Astrocyte (in vitro differentiated cells and primary cell): ENCODE measurements at regions not wholly inside any gene's neighbourhood (a gene's known extent, or its start where the extent isn't known, plus 50 kb on each side); places are given as distances from the start of the nearest gene placed in this dataset.

ENCODE experiments used
- DNase-seq: peaks from one replicate; pipeline ENCODE4 v3.0.0-alpha.2; 2010; ENCODE audit warnings: low read depth
- FAIRE-seq: peaks from 2 replicates; lab custom pipeline; 2011; peaks lifted over from hg19 to GRCh38; lab: Jason Lieb, UNC
- H2AFZ ChIP-seq: 2 replicates; pipeline ENCODE4 v1.6.0; 2012; ENCODE audit warnings: low read depth, low read length, inconsistent platforms
- H3K27ac ChIP-seq: 2 replicates; pipeline ENCODE4 v1.5.1; 2011; ENCODE audit warnings: low read depth, low read length, inconsistent platforms
- H3K27me3 ChIP-seq: 2 replicates; pipeline ENCODE4 v1.6.0; 2011; ENCODE audit warnings: low read length, inconsistent platforms; ENCODE audit not compliant: insufficient read depth
- H3K36me3 ChIP-seq: 2 replicates; pipeline ENCODE4 v1.5.1; 2011; ENCODE audit warnings: low read length, inconsistent platforms; ENCODE audit not compliant: insufficient read depth
- H3K4me1 ChIP-seq: 2 replicates; pipeline ENCODE4 v1.5.1; 2011; ENCODE audit warnings: low read length, inconsistent platforms; ENCODE audit not compliant: insufficient read depth
- H3K4me2 ChIP-seq: 2 replicates; pipeline ENCODE4 v1.6.0; 2012; ENCODE audit warnings: low read length, inconsistent platforms
- H3K4me3 ChIP-seq: 2 replicates; pipeline ENCODE4 v1.5.1; 2011; ENCODE audit warnings: low read depth, mild to moderate bottlenecking, low read length, inconsistent platforms; ENCODE audit not compliant: insufficient read depth
- H3K79me2 ChIP-seq: 2 replicates; pipeline ENCODE4 v1.6.0; 2012; ENCODE audit warnings: mild to moderate bottlenecking, low read length, inconsistent platforms; ENCODE audit not compliant: insufficient read depth
- H3K9ac ChIP-seq: 2 replicates; pipeline ENCODE4 v1.6.0; 2012; ENCODE audit warnings: mild to moderate bottlenecking, low read length, inconsistent platforms
- H3K9me3 ChIP-seq: 2 replicates; pipeline ENCODE4 v1.5.1; 2012; ENCODE audit warnings: low read depth, mild to moderate bottlenecking, low read length, inconsistent platforms; ENCODE audit not compliant: insufficient read depth
- H4K20me1 ChIP-seq: 2 replicates; pipeline ENCODE4 v1.6.0; 2012; ENCODE audit warnings: low read length, inconsistent platforms; ENCODE audit not compliant: insufficient read depth
- H3K27ac Mint-ChIP-seq: one replicate; pipeline ENCODE4 v1.8.0; 2021; ENCODE audit warnings: mild to moderate bottlenecking, mixed read lengths; ENCODE audit not compliant: unreplicated experiment
- H3K27me3 Mint-ChIP-seq: one replicate; pipeline ENCODE4 v1.8.0; 2021; ENCODE audit warnings: low read depth, mixed read lengths; ENCODE audit not compliant: unreplicated experiment
- H3K36me3 Mint-ChIP-seq: one replicate; pipeline ENCODE4 v1.8.0; 2021; ENCODE audit warnings: low read depth, mixed read lengths; ENCODE audit not compliant: unreplicated experiment
- H3K4me1 Mint-ChIP-seq: one replicate; pipeline ENCODE4 v1.8.0; 2021; ENCODE audit warnings: low read depth, mixed read lengths; ENCODE audit not compliant: unreplicated experiment
- H3K4me3 Mint-ChIP-seq: one replicate; pipeline ENCODE4 v1.8.0; 2021; ENCODE audit warnings: mild to moderate bottlenecking, moderate library complexity, mixed read lengths; ENCODE audit not compliant: unreplicated experiment
- H3K9me3 Mint-ChIP-seq: one replicate; pipeline ENCODE4 v1.8.0; 2021; ENCODE audit warnings: mild to moderate bottlenecking, mixed read lengths; ENCODE audit not compliant: unreplicated experiment
- CTCF ChIP-seq: IDR thresholded peaks from 2 replicates; pipeline ENCODE4 v1.5.1; 2011; ENCODE audit warnings: low read depth, mild to moderate bottlenecking, inconsistent platforms, low read length, moderate library complexity; ENCODE audit not compliant: insufficient read depth
- EZH2 ChIP-seq: IDR thresholded peaks from 2 replicates; pipeline ENCODE4 v1.6.1; 2012; ENCODE audit warnings: mild to moderate bottlenecking, low read length, inconsistent platforms; ENCODE audit not compliant: insufficient read depth

GRCh38 chr10:29776246-29776645, 141.5 kb upstream of the SVIL start:
- DNase-seq, result no peak
- Histone ChIP-seq H3K36me3 (no peaks in the 10 kb centered on the region), H3K4me2 (no peak overlapping the region), H3K4me3 (no peak overlapping the region), H3K79me2 (no peaks in the 10 kb centered on the region), H3K27ac (no peak overlapping the region), H4K20me1 (no peaks in the 10 kb centered on the region), H3K9ac (no peak overlapping the region), H2AFZ (no peak overlapping the region), H3K4me1 (no peaks in the 10 kb centered on the region), H3K27me3 (no peaks in the 10 kb centered on the region), H3K9me3 (no peaks in the 10 kb centered on the region)
- Mint-ChIP-seq H3K4me3 (no peak overlapping the region), H3K4me1 (no peaks in the 10 kb centered on the region), H3K36me3 (no peaks in the 10 kb centered on the region), H3K9me3 (no peaks in the 10 kb centered on the region), H3K27me3 (no peaks in the 10 kb centered on the region), H3K27ac (no peak overlapping the region)
- no peak for TF ChIP-seq EZH2
- TF ChIP-seq CTCF, result no peak
- no peak for FAIRE-seq

DNA sequence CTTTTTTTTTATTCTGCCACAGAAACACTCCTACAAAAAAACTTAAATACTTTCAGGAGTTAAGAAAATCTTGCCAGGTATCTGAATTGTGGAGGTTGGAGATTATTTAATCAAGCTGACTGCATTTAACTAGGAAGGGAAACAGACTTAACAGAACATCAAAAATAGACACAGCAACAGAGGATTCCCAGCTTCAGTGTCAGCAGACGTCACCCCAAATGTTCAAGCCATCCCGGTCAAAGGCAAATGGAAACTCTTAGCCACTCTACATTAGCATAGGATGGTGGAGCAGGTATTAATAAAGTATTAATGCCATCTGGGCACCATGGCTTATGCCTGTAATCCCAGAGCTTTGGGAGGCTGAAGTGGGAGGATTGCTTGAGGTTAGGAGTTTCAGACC, 139.7 kb upstream of the SVIL start:
- H3K4me3 ChIP-seq, result no peak overlapping the region
- Mint-ChIP-seq H3K4me3 (no peak overlapping the region), H3K36me3 (peaks cover 1% of the 10 kb centered on the region), H3K9me3 (peaks cover 4% of the 10 kb centered on the region), H3K27ac (no peak overlapping the region), H3K4me1 (no peaks in the 10 kb centered on the region), H3K27me3 (peaks cover 10% of the 10 kb centered on the region)
- FAIRE-seq, result no peak
- no peak for DNase-seq
- H3K9ac ChIP-seq, result no peak overlapping the region
- no peak overlapping the region for H3K27ac ChIP-seq
- H3K36me3 ChIP-seq, result no peaks in the 10 kb centered on the region
- no peak for TF ChIP-seq EZH2
- no peak for TF ChIP-seq CTCF
- no peaks in the 10 kb centered on the region for H3K27me3 ChIP-seq
- H3K4me2 ChIP-seq, result no peak overlapping the region
- no peaks in the 10 kb centered on the region for H3K9me3 ChIP-seq
- H3K4me1 ChIP-seq, result no peaks in the 10 kb centered on the region
- no peaks in the 10 kb centered on the region for H3K79me2 ChIP-seq
- no peak overlapping the region for H2AFZ ChIP-seq
- no peaks in the 10 kb centered on the region for H4K20me1 ChIP-seq

DNA sequence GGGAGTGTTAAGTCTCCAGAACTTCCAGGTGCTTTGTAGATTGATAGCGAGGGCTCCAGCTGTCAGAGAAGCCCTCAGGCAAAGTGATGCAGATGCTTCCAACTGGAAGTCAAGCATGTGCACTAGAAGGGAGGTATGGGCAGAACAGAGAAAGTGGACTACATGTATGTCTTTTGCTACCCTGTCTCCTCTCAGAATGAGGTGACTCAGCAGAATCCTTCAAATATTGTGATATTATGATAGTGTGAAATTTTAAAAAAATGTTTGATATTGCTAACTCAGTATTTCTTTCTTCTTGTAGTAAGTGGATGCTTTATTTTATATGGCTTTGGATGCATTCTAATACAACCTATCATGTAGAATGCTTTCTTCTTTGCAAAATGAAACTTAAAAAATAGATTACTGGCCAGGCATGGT, 138.9 kb upstream of the SVIL start:
- Histone ChIP-seq H3K4me3 (no peak overlapping the region), H4K20me1 (no peaks in the 10 kb centered on the region), H3K9me3 (no peaks in the 10 kb centered on the region), H3K79me2 (no peaks in the 10 kb centered on the region), H3K4me2 (no peak overlapping the region), H3K27ac (no peak overlapping the region), H2AFZ (no peak overlapping the region), H3K36me3 (no peaks in the 10 kb centered on the region), H3K9ac (no peak overlapping the region), H3K4me1 (no peaks in the 10 kb centered on the region), H3K27me3 (no peaks in the 10 kb centered on the region)
- no peak overlapping the region for H3K27ac Mint-ChIP-seq
- peaks cover 1% of the 10 kb centered on the region for H3K36me3 Mint-ChIP-seq
- H3K4me3 Mint-ChIP-seq, result no peak overlapping the region
- FAIRE-seq (no peak), DNase-seq (no peak)
- no peaks in the 10 kb centered on the region for H3K4me1 Mint-ChIP-seq
- TF ChIP-seq CTCF, result no peak
- no peak for TF ChIP-seq EZH2
- H3K27me3 Mint-ChIP-seq, result peaks cover 10% of the 10 kb centered on the region
- H3K9me3 Mint-ChIP-seq, result peaks cover 4% of the 10 kb centered on the region
